ENCODE measurements at regions not wholly inside any gene's neighbourhood (a gene's known extent, or its start where the extent isn't known, plus 50 kb on each side); places are given as distances from the start of the nearest gene placed in this dataset.

DNA sequence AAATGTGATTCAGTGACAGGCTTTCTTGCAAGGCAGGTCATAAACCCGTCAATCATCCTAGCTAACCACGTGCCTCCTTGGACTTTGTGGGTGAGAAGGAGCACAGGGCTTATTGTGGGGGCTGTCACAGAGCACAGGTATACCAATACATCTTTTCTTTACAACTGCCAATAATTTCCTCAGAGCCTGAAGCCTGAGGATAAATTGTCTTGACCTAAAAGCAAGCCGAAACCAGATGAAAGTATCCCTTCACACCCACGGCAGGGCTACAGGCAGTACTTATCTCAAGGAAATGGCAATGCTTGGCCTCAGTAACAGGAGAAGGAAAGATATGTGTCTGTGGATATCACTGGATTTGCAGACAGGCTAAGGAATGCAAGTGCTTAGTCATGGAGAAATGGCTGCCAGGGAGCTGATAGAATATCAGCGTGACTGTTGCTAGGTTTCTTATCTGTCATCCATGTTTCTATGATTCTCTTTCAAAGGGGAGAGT lies 90.3 kb upstream of the ZNF366 start:
- H3K9ac ChIP-seq (ENCODE audit: low read length): no peak overlapping the region
- H3K4me1 ChIP-seq (ENCODE audit: insufficient read depth, low read length, severe bottlenecking): peaks cover 6% of the 10 kb centered on the region
- H4K20me1 ChIP-seq (ENCODE audit: insufficient read depth, low read length): no peaks in the 10 kb centered on the region
- no peak overlapping the region for H3K4me2 ChIP-seq (ENCODE audit: low read length)
- no peaks in the 10 kb centered on the region for H3K27me3 ChIP-seq (ENCODE audit: insufficient read depth, low read length)
- no peaks in the 10 kb centered on the region for H3K79me2 ChIP-seq (ENCODE audit: insufficient read depth, low read length)
- no peak overlapping the region for H2AFZ ChIP-seq (ENCODE audit: low read length)
- no peaks in the 10 kb centered on the region for H3K9me3 ChIP-seq (ENCODE audit: low read length)
- H3K36me3 ChIP-seq (ENCODE audit: insufficient read depth, low read length): no peaks in the 10 kb centered on the region
- no peak overlapping the region for H3K27ac ChIP-seq (ENCODE audit: low read depth, low read length, poor library complexity, severe bottlenecking)
- H3F3A ChIP-seq (ENCODE audit: insufficient read depth, low read length): no peaks in the 10 kb centered on the region
- no peaks in the 10 kb centered on the region for H3K9me2 ChIP-seq (ENCODE audit: low read depth, low read length)
- TF ChIP-seq EZH2 (IDR thresholded peaks at IDR 0.05; ENCODE audit: borderline replicate concordance, low read length): no peak
- TF ChIP-seq, protein P1, sequence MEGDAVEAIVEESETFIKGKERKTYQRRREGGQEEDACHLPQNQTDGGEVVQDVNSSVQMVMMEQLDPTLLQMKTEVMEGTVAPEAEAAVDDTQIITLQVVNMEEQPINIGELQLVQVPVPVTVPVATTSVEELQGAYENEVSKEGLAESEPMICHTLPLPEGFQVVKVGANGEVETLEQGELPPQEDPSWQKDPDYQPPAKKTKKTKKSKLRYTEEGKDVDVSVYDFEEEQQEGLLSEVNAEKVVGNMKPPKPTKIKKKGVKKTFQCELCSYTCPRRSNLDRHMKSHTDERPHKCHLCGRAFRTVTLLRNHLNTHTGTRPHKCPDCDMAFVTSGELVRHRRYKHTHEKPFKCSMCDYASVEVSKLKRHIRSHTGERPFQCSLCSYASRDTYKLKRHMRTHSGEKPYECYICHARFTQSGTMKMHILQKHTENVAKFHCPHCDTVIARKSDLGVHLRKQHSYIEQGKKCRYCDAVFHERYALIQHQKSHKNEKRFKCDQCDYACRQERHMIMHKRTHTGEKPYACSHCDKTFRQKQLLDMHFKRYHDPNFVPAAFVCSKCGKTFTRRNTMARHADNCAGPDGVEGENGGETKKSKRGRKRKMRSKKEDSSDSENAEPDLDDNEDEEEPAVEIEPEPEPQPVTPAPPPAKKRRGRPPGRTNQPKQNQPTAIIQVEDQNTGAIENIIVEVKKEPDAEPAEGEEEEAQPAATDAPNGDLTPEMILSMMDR (IDR thresholded peaks at IDR 0.05; ENCODE audit: low read length): no peak
- H3K4me3 ChIP-seq (ENCODE audit: low read depth, low read length, poor library complexity, severe bottlenecking): no peak overlapping the region

DNA sequence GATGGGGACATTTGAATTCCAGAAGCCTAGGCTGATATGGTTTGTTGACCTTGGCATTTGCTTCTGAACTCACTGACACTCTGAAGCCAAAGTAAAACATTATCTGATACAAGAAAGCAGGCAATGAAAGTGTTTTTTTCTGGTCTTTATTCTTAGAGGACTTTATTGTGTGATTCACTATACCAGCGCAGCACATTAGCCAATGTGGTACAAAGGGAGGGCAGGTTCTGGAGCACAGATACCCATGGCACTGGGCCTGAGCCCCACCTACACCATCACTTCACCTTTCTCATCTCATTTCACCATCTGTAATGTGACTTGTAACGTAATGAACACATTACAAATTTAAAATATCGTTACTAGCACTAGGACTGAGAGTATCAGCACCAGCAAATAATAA lies 89.7 kb upstream of the ZNF366 start:
- Histone ChIP-seq H4K20me1 (ENCODE audit: insufficient read depth, low read length) (no peaks in the 10 kb centered on the region), H3K4me2 (ENCODE audit: low read length) (no peak overlapping the region), H3K27me3 (ENCODE audit: insufficient read depth, low read length) (no peaks in the 10 kb centered on the region), H3K27ac (ENCODE audit: low read depth, low read length, poor library complexity, severe bottlenecking) (no peak overlapping the region), H2AFZ (ENCODE audit: low read length) (no peak overlapping the region), H3F3A (ENCODE audit: insufficient read depth, low read length) (no peaks in the 10 kb centered on the region), H3K4me3 (ENCODE audit: low read depth, low read length, poor library complexity, severe bottlenecking) (no peak overlapping the region), H3K36me3 (ENCODE audit: insufficient read depth, low read length) (no peaks in the 10 kb centered on the region), H3K79me2 (ENCODE audit: insufficient read depth, low read length) (no peaks in the 10 kb centered on the region), H3K9ac (ENCODE audit: low read length) (no peak overlapping the region), H3K4me1 (ENCODE audit: insufficient read depth, low read length, severe bottlenecking) (peaks cover 6% of the 10 kb centered on the region), H3K9me2 (ENCODE audit: low read depth, low read length) (no peaks in the 10 kb centered on the region), H3K9me3 (ENCODE audit: low read length) (no peaks in the 10 kb centered on the region)
- TF ChIP-seq, protein P1 (IDR thresholded peaks at IDR 0.05; ENCODE audit: low read length): no peak
- TF ChIP-seq EZH2 (IDR thresholded peaks at IDR 0.05; ENCODE audit: borderline replicate concordance, low read length): no peak

DNA sequence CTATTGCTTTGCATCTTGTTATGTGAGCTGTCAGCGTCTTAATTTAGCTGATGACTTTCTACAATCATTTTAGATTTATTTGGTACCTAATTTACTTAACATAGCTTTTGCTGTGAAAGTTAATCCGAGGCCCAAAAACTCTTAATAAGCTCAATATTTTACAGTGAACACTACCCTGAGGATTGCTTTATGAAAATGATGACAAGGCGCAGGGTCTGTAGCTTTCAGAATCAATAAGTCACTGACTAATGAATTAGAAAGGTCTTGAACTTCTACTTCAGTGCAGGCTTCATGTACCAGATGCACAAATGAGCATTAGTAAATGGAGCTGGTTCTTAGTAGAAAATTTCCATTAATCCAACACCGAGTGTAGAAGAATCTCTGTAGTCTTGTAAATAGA lies 81.4 kb upstream of the ZNF366 start:
- no peak for TF ChIP-seq EZH2 (IDR thresholded peaks at IDR 0.05; ENCODE audit: borderline replicate concordance, low read length)
- TF ChIP-seq, protein P1 (IDR thresholded peaks at IDR 0.05; ENCODE audit: low read length): no peak
- Histone ChIP-seq H3K9me3 (ENCODE audit: low read length) (no peaks in the 10 kb centered on the region), H3K27ac (ENCODE audit: low read depth, low read length, poor library complexity, severe bottlenecking) (no peak overlapping the region), H3K79me2 (ENCODE audit: insufficient read depth, low read length) (no peaks in the 10 kb centered on the region), H2AFZ (ENCODE audit: low read length) (no peak overlapping the region), H3K36me3 (ENCODE audit: insufficient read depth, low read length) (no peaks in the 10 kb centered on the region), H3K27me3 (ENCODE audit: insufficient read depth, low read length) (no peaks in the 10 kb centered on the region; the same call in 1 of the 2 replicates), H3K4me3 (ENCODE audit: low read depth, low read length, poor library complexity, severe bottlenecking) (no peak overlapping the region), H3K9ac (ENCODE audit: low read length) (no peak overlapping the region), H3K4me1 (ENCODE audit: insufficient read depth, low read length, severe bottlenecking) (no peaks in the 10 kb centered on the region), H4K20me1 (ENCODE audit: insufficient read depth, low read length) (no peaks in the 10 kb centered on the region), H3K9me2 (ENCODE audit: low read depth, low read length) (no peaks in the 10 kb centered on the region), H3F3A (ENCODE audit: insufficient read depth, low read length) (no peaks in the 10 kb centered on the region), H3K4me2 (ENCODE audit: low read length) (no peak overlapping the region)

All from OCI-LY1 (cell line).